NCI-H526 (cell line): ENCODE measurements at regions not wholly inside any gene's neighbourhood (a gene's known extent, or its start where the extent isn't known, plus 50 kb on each side); places are given as distances from the start of the nearest gene placed in this dataset.

Experiments used
- DNase-seq, 2 experiments: peaks; one replicate each; lab custom pipeline; 2025; lab: John Stamatoyannopoulos, UW

DNA sequence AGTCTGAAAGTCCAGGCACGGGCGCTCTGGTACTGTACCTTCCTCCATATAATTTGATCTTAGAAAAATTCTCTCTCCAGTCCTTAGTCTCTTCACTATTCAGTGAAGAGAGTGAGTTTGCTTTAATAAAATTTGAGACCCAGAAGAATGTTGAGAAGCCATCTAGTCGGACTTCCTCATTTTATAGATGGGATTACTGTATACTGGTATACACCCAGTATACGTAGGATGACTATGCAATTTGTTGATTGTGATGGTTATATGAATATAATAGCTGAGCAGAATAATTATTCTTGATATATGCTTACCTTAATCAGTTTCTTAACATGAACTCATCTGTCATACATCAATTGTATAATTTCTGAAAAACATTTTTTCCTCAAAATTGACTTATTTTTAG, 328.0 kb upstream of the B3GALT2 start:
- no peak for DNase-seq

DNA sequence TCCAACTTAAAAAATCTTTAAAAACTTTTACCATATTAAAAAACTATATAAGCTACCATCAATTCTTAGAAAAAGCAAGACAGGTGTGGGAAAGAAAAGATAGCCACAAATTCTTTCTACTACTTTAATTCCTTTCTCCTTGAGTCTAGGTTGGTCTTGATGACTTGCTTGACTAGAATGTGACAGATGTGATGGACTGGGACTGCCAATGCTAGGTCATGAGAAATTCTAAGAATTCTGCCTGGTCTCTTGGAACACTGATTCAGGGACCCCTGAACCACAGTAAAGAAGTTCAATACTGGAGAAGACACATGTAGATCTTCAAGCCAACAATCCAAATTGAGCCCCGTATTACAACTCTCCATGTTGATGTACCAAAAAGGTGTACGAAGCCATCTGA, 326.6 kb upstream of the B3GALT2 start:
- no peak for DNase-seq

DNA sequence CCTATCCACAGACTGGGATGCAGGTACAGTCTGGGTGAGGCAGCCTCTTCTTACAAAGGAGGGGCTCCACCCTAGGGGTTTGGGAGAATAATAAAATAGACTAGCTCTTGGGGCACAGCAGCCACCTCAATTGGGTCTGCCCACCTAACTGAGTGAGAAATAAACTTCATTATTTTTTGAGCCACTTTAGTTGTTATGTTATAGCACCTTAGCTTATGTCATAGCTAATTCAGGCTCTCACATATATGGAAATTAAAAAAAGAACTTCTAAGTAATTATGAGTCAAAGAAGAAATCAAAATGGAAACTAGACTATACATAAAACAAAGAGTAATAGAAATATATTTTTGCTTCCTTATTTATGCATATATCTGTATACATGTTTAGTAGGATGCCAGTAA, 318.5 kb upstream of the B3GALT2 start:
- no peak for DNase-seq

- DNase-seq = no peak
Measured at GRCh38 chr1:193498088-193498655, 311.8 kb upstream of the B3GALT2 start.

DNA sequence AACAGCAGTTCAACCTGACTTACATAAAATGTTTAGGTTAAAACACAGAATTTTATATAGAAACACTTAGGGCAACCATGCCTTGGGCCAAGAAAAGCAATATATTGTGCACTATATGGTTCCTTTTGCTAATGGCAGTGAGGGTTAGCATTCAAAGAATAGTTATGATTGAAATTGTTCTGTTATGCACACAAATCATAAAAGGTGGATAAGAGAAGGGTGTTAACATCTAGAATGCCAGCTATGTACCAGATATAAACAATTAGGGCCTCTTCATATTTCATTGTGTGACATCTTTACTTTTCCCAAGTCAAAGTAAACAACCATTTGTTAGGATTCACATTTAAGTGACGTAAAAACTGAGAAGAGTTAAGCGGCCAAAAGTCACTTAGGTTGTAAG, 308.0 kb upstream of the B3GALT2 start:
- no peak for DNase-seq

- no peak for DNase-seq
Measured at GRCh38 chr1:193489191-193489590, 302.8 kb upstream of the B3GALT2 start.

DNA sequence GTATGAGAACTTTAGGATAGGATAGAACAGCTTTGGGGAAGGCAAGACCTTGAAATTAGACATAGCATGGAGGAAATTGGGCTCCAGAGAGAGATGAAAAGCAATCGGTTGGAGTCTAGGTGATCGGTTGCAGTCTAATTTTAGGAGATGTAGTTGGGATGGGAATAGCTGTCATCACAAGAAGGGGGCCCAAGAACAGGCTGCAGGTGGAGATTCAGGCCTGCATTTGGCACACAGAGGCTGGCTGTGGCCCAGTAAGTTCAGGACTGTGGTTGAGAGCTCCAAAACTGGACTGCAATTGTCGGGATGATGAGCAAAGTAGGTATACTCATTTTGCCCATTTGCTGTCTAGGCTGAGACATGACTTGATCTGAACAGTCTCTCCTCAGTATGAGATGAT, 301.3 kb upstream of the B3GALT2 start:
- no peak for DNase-seq

DNA sequence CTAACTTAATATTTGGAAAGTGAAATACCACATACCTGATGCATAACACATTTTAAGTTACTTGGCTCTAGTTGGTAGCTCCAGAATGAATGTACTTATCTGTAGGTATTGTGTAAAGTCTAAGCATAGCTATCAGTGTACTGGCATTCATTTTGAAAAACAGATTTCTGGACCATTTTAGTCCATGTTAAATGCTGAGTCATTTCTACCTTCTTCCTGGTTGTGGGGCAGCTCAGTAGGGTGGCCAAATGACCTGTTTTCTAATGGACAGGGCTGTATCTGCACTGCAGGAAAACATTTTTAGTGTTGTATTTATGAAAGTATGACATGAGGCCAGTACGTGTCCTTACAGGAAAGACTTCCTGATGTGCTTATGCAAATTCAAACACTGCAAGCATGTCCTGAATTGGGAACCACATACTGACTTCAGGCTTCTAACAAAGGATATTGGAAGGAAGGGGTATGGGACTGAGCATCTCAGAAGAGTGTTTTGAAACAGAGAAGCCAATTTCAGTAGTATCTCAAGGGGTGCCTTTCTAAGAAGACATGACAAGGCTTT, 300.3 kb upstream of the B3GALT2 start:
- peak in 1 of 2 experiments; percentile 14 for DNase-seq

- no peak for DNase-seq
Measured at GRCh38 chr1:193480755-193481154, 294.3 kb upstream of the B3GALT2 start.

DNA sequence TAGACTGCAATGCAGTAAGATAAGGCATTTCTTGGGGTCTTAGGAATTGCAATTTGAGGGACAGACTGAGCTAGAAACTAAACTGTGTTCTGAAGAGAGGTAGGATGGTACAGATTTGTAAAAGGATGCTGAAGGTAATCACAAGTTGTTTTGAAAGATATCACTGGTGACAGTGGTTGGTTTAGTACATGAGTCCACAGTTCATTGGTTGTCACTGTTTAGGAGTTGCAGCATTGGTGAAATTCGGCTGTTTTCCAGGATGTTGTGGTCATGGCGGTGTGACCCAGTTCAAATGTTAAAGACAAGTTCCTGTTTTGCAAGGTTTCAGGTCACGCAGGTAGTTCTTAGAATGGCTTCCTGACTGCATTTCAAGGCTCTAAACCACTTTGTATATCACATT, 292.8 kb upstream of the B3GALT2 start:
- no peak for DNase-seq

- no peak for DNase-seq
Measured at GRCh38 chr1:193476748-193477147, 290.3 kb upstream of the B3GALT2 start.

DNA sequence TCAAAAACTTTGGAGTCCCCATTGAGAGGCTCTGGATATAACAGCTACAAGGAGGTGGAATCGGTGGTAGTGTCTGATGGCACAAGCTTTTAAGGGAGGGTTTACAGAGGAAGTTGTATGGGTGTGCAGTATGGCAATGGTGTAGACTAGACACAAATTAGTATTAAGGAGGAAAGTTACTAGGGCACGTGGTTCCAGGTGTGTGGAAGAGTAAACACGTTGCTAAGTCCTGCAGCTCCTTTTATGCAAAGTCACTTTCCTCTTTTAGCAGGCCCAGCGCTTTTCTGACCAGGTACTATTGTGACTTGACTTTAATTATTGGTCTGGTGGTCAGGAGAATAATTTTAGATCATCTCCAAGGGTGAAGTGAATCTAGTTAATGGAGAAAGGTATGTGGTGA, 287.5 kb upstream of the B3GALT2 start:
- peak in 1 of 2 experiments; percentile 3 for DNase-seq

GRCh38 chr1:193472838-193473398, 286.5 kb upstream of the B3GALT2 start:
- DNase-seq = no peak

- DNase-seq = no peak
Measured at GRCh38 chr1:193472430-193472829, 286.0 kb upstream of the B3GALT2 start.

- DNase-seq = no peak
Measured at GRCh38 chr1:193471981-193472380, 285.6 kb upstream of the B3GALT2 start.

DNA sequence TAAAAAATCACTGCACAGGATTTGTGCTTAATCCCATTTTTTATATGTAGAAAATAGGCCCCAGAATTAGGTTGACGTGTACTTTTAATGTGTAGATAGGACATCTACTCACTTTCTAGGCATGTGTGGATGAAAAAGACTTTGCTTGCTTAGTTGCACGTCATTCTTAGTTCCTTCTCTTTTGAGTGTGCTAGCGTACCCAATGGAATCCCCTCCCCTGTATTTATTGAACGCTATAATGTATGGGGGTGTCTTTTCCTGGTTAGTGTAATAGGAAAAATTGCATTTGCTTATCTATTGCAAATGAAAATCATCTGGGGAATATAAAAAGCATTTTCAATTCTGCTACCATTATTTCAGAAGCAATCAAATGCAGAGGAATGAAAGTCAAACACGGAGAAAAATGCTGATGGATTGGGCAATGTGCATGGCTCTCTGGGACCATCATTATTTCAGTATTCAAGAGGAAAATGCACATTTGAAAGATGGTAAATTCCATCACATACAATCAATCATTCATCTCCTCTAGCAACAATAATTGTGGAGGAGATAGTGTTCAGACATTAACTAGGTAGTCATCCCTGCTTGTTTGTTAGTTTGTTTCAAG, 277.0 kb upstream of the B3GALT2 start:
- no peak for DNase-seq

DNA sequence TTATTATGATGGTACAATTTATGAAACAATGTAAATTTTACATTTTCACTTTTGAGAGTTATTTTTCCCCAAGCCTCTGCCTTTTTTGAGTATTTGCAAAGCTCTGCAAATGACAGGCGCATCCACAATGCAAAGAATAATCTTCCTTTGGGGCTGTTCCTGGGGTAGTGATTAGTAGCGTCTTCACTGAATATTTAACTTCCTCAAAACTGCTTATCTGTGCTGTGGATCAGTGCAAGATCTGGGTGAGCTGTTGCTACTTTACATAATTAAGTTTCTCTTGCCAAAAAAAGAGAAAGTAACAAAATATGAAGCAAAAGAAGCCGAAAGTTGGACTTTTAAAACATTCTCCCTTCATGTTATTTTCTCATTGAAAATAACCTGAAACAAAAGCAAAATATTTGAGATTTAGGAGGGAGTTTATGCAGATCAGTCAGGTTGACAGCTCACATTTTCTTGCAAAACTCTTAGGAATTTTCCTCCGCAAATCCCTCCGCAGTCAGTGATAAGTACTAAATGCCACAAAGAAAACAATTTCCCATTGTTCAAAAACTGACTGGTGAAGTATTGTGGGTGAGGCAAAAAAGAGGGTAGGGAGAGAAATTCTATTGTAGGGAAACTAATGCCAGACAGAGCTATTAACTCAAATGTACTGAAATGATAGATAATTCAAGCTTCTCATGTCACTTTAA, 276.4 kb upstream of the B3GALT2 start:
- no peak for DNase-seq

DNA sequence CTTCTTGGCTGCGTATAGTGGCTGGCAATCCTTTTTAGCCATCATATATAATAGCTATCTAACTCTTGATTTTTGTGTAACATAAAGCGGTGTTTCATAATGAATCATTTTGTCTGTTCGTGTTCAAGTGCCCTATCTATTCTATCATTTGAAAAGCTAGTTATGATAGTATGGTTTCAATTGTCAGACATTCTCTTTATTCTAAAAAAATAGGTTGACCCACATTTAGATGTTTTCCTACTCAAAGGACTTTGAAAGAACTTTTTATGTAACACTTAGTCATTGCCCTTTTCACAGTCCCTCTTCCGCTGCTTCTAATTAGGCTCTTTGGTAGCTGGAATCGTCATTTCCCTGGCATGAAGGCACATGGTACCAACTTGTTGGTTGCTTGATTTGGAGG, 272.2 kb upstream of the B3GALT2 start:
- DNase-seq = no peak

- peak in 1 of 2 experiments; percentile 5 for DNase-seq
Measured at GRCh38 chr1:193457676-193458075, 271.3 kb upstream of the B3GALT2 start.

GRCh38 chr1:193456811-193457280, 270.4 kb upstream of the B3GALT2 start:
- DNase-seq = no peak

GRCh38 chr1:193451606-193452005, 265.2 kb upstream of the B3GALT2 start:
- DNase-seq = no peak

DNA sequence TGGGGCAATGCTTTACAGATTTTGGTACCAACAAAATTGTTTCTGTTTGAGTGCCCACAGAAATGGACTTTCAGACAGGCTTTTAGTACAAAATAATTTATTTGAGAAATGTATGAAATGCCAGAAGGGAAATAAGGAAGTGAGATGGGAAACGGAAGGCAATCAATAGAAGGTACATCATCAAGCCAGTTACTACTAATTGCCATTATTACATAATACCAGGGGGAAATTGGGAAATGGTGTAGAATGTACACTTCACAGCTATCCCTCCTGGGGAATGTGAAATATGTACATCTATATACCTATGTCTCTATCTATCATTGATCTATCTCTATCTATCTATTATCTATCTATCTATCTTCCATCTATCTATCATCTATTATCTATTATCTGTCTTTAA, 264.6 kb upstream of the B3GALT2 start:
- no peak for DNase-seq
